ENCODE measurements at regions not wholly inside any gene's neighbourhood (a gene's known extent, or its start where the extent isn't known, plus 50 kb on each side); places are given as distances from the start of the nearest gene placed in this dataset.

- DNase-seq (ENCODE audit: low read depth): no peak
These were observed 124.2 kb downstream of the TMEM161B start for GRCh38 chr5:88144219-88145001.

- no peak for DNase-seq (ENCODE audit: low read depth)
These were observed 124.9 kb downstream of the TMEM161B start for GRCh38 chr5:88143693-88144218.

- DNase-seq (ENCODE audit: low read depth): no peak
These were observed 125.6 kb downstream of the TMEM161B start for GRCh38 chr5:88142886-88143692.

- no peak for DNase-seq (ENCODE audit: low read depth)
These were observed 126.1 kb downstream of the TMEM161B start for GRCh38 chr5:88142636-88142885.

GRCh38 chr5:88140856-88141752 lies 127.5 kb downstream of the TMEM161B start:
- peak; percentile 74 for DNase-seq (ENCODE audit: low read depth)

- DNase-seq (ENCODE audit: low read depth): no peak
These were observed 128.2 kb downstream of the TMEM161B start for GRCh38 chr5:88140396-88140855.

GRCh38 chr5:88130211-88130815 lies 138.3 kb downstream of the TMEM161B start:
- no peak for DNase-seq (ENCODE audit: low read depth)

- DNase-seq (ENCODE audit: low read depth): no peak
These were observed 139.8 kb downstream of the TMEM161B start for GRCh38 chr5:88128813-88129212.

GRCh38 chr5:88119535-88120125 lies 149.0 kb downstream of the TMEM161B start:
- DNase-seq (ENCODE audit: low read depth): no peak

- DNase-seq (ENCODE audit: low read depth): no peak
These were observed 150.5 kb downstream of the TMEM161B start for GRCh38 chr5:88118179-88118578.

GRCh38 chr5:88117546-88117945 lies 151.1 kb downstream of the TMEM161B start:
- no peak for DNase-seq (ENCODE audit: low read depth)

GRCh38 chr5:88116396-88116795 lies 152.2 kb downstream of the TMEM161B start:
- no peak for DNase-seq (ENCODE audit: low read depth)

- DNase-seq (ENCODE audit: low read depth): no peak
These were observed 153.4 kb downstream of the TMEM161B start for GRCh38 chr5:88115211-88115610.

- no peak for DNase-seq (ENCODE audit: low read depth)
These were observed 155.2 kb downstream of the TMEM161B start for GRCh38 chr5:88113429-88113828.

GRCh38 chr5:88109818-88110217 lies 158.8 kb downstream of the TMEM161B start:
- DNase-seq (ENCODE audit: low read depth): no peak

- DNase-seq (ENCODE audit: low read depth): no peak
These were observed 160.0 kb downstream of the TMEM161B start for GRCh38 chr5:88108490-88109279.

- no peak for DNase-seq (ENCODE audit: low read depth)
These were observed 173.6 kb downstream of the TMEM161B start for GRCh38 chr5:88094906-88095496.

GRCh38 chr5:88094403-88094802 lies 174.2 kb downstream of the TMEM161B start:
- DNase-seq (ENCODE audit: low read depth): no peak

GRCh38 chr5:88093765-88094164 lies 174.9 kb downstream of the TMEM161B start:
- DNase-seq (ENCODE audit: low read depth): no peak

- no peak for DNase-seq (ENCODE audit: low read depth)
These were observed 175.6 kb downstream of the TMEM161B start for GRCh38 chr5:88092958-88093605.
